Ovary (tissue), 7 donors: ENCODE measurements at regions not wholly inside any gene's neighbourhood (a gene's known extent, or its start where the extent isn't known, plus 50 kb on each side); places are given as distances from the start of the nearest gene placed in this dataset.

ENCODE experiments used
- DNase-seq, 5 donors: peaks; one replicate each; pipeline ENCODE4 v3.0.0-alpha.2; 2019 to 2020
- H3K27ac ChIP-seq, 2 donors: fragments of 200-600 bp; one replicate each; pipeline versions ENCODE4 v1.5.1 to v1.8.0; 2019 to 2022
- H3K27me3 ChIP-seq: fragments of 200-600 bp; one replicate; pipeline ENCODE4 v1.8.0; 2022
- H3K36me3 ChIP-seq: fragments of 200-600 bp; sonication (generic); one replicate; pipeline ENCODE4 v1.5.1; 2019
- H3K4me1 ChIP-seq: one replicate; pipeline ENCODE4 v1.8.1; 2013; ENCODE audit warnings: mild to moderate bottlenecking, moderate library complexity; ENCODE audit not compliant: insufficient read depth
- H3K4me3 ChIP-seq: fragments of 200-600 bp; sonication (generic); one replicate; pipeline ENCODE4 v1.5.1; 2017
- H3K9me3 ChIP-seq, 2 donors: fragments of 200-600 bp in 1 of 2; sonication (generic) in 1 of 2; one replicate each; pipeline versions ENCODE4 v1.5.1 to v1.8.1; 2013 to 2019; ENCODE audit warnings: mild to moderate bottlenecking in 1 of 2, moderate library complexity in 1 of 2
- CTCF ChIP-seq, 3 donors: fragments of 450-650 bp in 2 of 3; fragments of 200-600 bp in 1 of 3; IDR thresholded peaks; one replicate each; pipeline versions ENCODE4 v1.5.1 to v1.8.0; 2016 to 2022; ENCODE audit warnings: antibody characterized with exemption in 3 of 3, mild to moderate bottlenecking in 1 of 3
- EP300 ChIP-seq: sonication (generic); formaldehyde crosslinking; IDR thresholded peaks from one replicate; pipeline ENCODE4 v1.6.1; 2017; ENCODE audit warnings: antibody characterized with exemption
- POLR2A ChIP-seq: fragments of 450-650 bp; IDR thresholded peaks from one replicate; pipeline ENCODE4 v1.6.1; 2017; ENCODE audit warnings: antibody characterized with exemption, mild to moderate bottlenecking, moderate library complexity
- WGBS, 3 donors: extraction: QIAGEN DNeasy Blood & Tissue Kit in 1 of 3; methylation state at CpG; one replicate each; pipeline versions ENCODE4 v1.1.5 to v1.1.7; 2013 to 2017; 5-methylcytosine and 5-hydroxymethylcytosine counted together
- intact Hi-C, 4 donors: fragments of 100-400 bp; cut with DNase I; formaldehyde crosslinking; loops; one replicate each; pipeline versions ENCODE4 v1.11.0 to v1.15.1; 2022 to 2023
- donor health status: DM: no; HTN: no; CAD: no; lungs with moderate emphysema.
- donor health status: DM: no; HTN: no; CAD: no.
- donor health status: Bipolar disorder and iron deficiency.
- donor health status: DM: no; HTN: no; CAD: no.
- donor health status: DM: yes; HTN: yes; CAD: no.

DNA sequence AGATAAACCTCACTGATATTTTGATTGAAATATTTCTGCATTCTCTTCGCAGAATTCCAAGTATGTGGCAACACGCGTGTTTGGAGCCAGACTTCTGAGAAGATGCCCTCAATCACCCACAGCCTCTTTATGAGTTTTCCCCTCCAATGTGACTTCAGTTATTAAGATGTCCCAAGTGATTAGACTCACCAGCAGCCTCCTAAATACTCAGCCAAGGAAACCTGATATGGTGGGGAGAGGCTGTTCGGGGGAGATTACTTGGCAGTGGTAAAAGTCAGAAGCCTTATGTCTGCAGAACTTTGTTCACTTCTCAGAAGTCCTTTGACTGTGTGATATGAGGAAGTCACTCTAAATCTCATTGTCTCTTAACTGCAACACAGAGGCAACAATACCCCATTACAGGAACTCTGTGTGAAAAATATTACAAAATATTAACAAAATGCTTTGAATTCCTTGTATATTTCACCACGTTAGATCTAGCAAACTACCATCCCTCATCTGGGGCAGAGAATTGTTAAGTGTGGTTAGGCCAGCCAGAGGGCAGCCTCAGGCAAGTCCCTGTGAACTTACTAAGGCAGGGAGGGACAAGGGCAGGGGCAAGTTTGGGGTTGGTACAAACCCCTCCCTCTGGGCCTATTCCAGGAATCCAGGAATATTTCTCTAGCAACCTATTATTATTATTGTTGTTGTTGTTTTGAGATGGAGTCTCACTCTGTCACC is 151.4 kb upstream of the USP9X start:
- intact Hi-C loops, result no loop called here
- Histone ChIP-seq H3K27ac (peak overlapping the region in 1 of 2 donors; percentile 57), H3K4me3 (peak overlapping the region; percentile 12), H3K27me3 (no peaks in the 10 kb centered on the region), H3K4me1 (no peaks in the 10 kb centered on the region), H3K9me3 (no peaks in the 10 kb centered on the region), H3K36me3 (no peaks in the 10 kb centered on the region)
- 36 to 42% (median 39%) methylated on average over 5 of the region's 5 CpGs for WGBS, 3 donors
- TF ChIP-seq POLR2A (no peak), EP300 (no peak), CTCF (IDR thresholded peaks at IDR 0.05) (no peak)
- DNase-seq, result no peak

DNA sequence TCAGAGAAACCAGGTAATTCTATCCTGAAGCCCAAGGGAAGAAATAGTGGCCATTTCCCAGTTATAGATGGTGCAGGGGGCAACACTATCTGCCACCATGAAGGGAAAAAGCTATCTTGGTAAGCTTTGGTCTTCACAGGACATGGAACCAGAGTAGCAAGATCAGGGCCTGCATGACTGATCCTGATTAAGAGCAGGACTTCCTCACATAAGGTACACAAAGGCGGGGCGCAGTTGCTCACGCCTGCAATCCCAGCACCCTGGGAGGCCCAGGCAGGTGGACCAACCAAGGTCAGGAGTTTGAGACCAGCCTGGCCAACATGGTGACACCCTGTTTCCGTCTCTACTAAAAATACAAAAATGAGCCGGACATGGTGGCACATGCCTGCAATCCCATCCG is 148.4 kb upstream of the USP9X start:
- Histone ChIP-seq H3K4me3 (no peak overlapping the region), H3K27me3 (no peaks in the 10 kb centered on the region), H3K36me3 (no peaks in the 10 kb centered on the region), H3K9me3 (no peaks in the 10 kb centered on the region), H3K27ac (no peak overlapping the region), H3K4me1 (no peaks in the 10 kb centered on the region)
- 93 to 94% (median 94%) methylated on average over 6 of the region's 6 CpGs for WGBS, 3 donors
- TF ChIP-seq POLR2A (no peak), CTCF (IDR thresholded peaks at IDR 0.05) (no peak), EP300 (no peak)
- intact Hi-C loops, result no loop called here
- no peak for DNase-seq

DNA sequence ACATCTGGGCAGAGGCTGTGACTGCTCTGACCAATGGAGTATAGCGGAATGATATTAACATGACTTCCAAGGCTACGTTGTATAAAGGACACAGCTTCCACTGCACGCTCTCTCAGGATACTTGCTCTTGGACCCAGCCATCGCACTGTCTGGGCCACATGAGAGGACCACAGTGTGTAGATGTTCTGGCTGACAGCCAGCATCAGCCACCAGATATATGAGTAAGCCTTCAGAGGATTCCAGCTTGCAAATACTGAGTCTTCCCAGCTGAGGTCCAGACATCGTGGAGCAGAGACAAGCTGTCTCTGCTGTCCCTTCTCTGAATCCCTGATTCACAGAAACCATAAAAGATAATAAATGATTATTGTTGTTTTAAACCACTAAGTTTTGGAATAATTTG is 146.8 kb upstream of the USP9X start:
- no peaks in the 10 kb centered on the region for H3K36me3 ChIP-seq
- no peak overlapping the region for H3K4me3 ChIP-seq
- 82 to 92% (median 88%) methylated on average over 5 of the region's 5 CpGs for WGBS, 3 donors
- H3K9me3 ChIP-seq, result no peaks in the 10 kb centered on the region
- no peak overlapping the region for H3K27ac ChIP-seq
- intact Hi-C loops, result no loop called here
- TF ChIP-seq EP300 (no peak), POLR2A (no peak), CTCF (IDR thresholded peaks at IDR 0.05) (no peak)
- no peak for DNase-seq
- H3K4me1 ChIP-seq, result no peaks in the 10 kb centered on the region
- H3K27me3 ChIP-seq, result no peaks in the 10 kb centered on the region

DNA sequence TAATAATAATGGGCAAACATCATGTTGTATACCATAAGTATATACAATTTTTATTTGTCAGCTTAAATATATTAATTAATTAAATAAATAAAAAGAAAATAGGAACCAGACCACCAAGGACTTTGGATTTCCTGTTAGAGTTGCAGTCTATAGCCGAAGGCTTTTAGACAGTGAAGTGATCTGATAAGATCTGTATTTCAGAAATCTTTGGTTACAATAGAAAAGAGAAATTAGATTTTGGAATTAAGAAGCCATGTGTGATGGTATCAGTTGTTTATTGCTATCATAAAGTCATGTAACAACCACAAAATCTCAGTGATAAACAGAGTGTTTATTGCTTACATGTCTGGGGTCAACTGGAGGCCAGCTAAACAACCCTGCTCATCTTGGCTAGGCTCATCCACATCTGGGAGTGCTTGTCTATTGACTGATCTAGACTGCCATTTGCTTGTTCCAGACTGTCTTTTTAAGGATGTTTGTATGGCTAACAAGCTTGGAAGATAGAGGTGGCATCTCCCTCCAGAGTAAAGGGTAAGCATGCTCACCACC is 142.1 kb upstream of the USP9X start:
- no peak for DNase-seq
- 83 to 92% (median 87%) methylated on average over 1 of the region's 1 CpG for WGBS, 3 donors
- H3K36me3 ChIP-seq, result no peaks in the 10 kb centered on the region
- no peak overlapping the region for H3K4me3 ChIP-seq
- no peak overlapping the region for H3K27ac ChIP-seq
- no peaks in the 10 kb centered on the region for H3K9me3 ChIP-seq
- no peak for TF ChIP-seq EP300
- TF ChIP-seq CTCF (IDR thresholded peaks at IDR 0.05), result no peak
- no peak for TF ChIP-seq POLR2A
- no peaks in the 10 kb centered on the region for H3K27me3 ChIP-seq
- intact Hi-C loops, result no loop called here
- H3K4me1 ChIP-seq, result no peaks in the 10 kb centered on the region
